Liver (tissue), 8 donors: ENCODE measurements at regions not wholly inside any gene's neighbourhood (a gene's known extent, or its start where the extent isn't known, plus 50 kb on each side); places are given as distances from the start of the nearest gene placed in this dataset.

Experiments used
- DNase-seq: peaks from one replicate; pipeline ENCODE4 v3.0.0-alpha.2; 2017; ENCODE audit warnings: low spot score
- H3K27ac ChIP-seq, 2 donors: one replicate each; pipeline ENCODE4 v1.7.0; 2013; ENCODE audit warnings: inconsistent platforms in 2 of 2, low read length in 2 of 2, control low read depth in 1 of 2, low read depth in 1 of 2, mild to moderate bottlenecking in 1 of 2
- H3K27me3 ChIP-seq, 4 donors: one replicate each; pipeline versions ENCODE4 v1.6.1 to v1.7.0; 2013; ENCODE audit warnings: low read length in 3 of 4, inconsistent platforms in 1 of 4, mild to moderate bottlenecking in 1 of 4, moderate library complexity in 1 of 4; ENCODE audit not compliant: control insufficient read depth in 4 of 4, insufficient read depth in 4 of 4
- H3K36me3 ChIP-seq, 4 donors: one replicate each; pipeline versions ENCODE4 v1.6.1 to v1.7.0; 2013; ENCODE audit warnings: low read length in 3 of 4, mild to moderate bottlenecking in 3 of 4, low read depth in 1 of 4, moderate library complexity in 1 of 4; ENCODE audit not compliant: control insufficient read depth in 4 of 4, insufficient read depth in 3 of 4
- H3K4me1 ChIP-seq, 4 donors: one replicate each; pipeline versions ENCODE4 v1.6.1 to v1.7.0; 2013; ENCODE audit warnings: low read length in 3 of 4, mild to moderate bottlenecking in 3 of 4, moderate library complexity in 1 of 4; ENCODE audit not compliant: control insufficient read depth in 4 of 4, insufficient read depth in 4 of 4
- H3K4me3 ChIP-seq, 3 donors: one replicate each; pipeline versions ENCODE4 v1.6.1 to v1.7.0; 2013; ENCODE audit warnings: low read length in 3 of 3, control low read depth in 1 of 3, low read depth in 1 of 3, mild to moderate bottlenecking in 1 of 3
- H3K9ac ChIP-seq, 2 donors: one replicate each; pipeline ENCODE4 v1.7.0; 2013; ENCODE audit warnings: low read length in 2 of 2, mild to moderate bottlenecking in 2 of 2, moderate library complexity in 2 of 2, control low read depth in 1 of 2, low read depth in 1 of 2
- H3K9me3 ChIP-seq, 4 donors: one replicate each; pipeline versions ENCODE4 v1.6.1 to v1.7.0; 2013; ENCODE audit warnings: low read length in 3 of 4; ENCODE audit not compliant: control insufficient read depth in 4 of 4
- ATF3 ChIP-seq: IDR thresholded peaks from 2 replicates; pipeline ENCODE4 v1.6.1; 2016; ENCODE audit warnings: antibody characterized with exemption
- EGR1 ChIP-seq, 2 donors: IDR thresholded peaks; 2 replicates each; pipeline ENCODE4 v1.6.1; 2016 to 2018; ENCODE audit warnings: antibody characterized with exemption in 2 of 2, low read depth in 2 of 2
- FOXA1 ChIP-seq: IDR thresholded peaks from 2 replicates; pipeline ENCODE4 v1.6.1; 2016; ENCODE audit warnings: antibody characterized with exemption
- FOXA2 ChIP-seq: IDR thresholded peaks from 2 replicates; pipeline ENCODE4 v1.6.1; 2016; ENCODE audit warnings: antibody characterized with exemption
- GABPA ChIP-seq, 2 donors: IDR thresholded peaks in 1 of 2; conservative IDR thresholded peaks in 1 of 2; 2 replicates each; pipeline ENCODE4 v1.6.1; 2016; ENCODE audit warnings: antibody characterized with exemption in 2 of 2, mild to moderate bottlenecking in 1 of 2, moderate library complexity in 1 of 2
- HNF4A ChIP-seq, 2 donors: conservative IDR thresholded peaks; 2 replicates each; pipeline ENCODE4 v1.6.1; 2016; ENCODE audit warnings: antibody characterized with exemption in 2 of 2, mild to moderate bottlenecking in 2 of 2
- HNF4G ChIP-seq: IDR thresholded peaks from 2 replicates; pipeline ENCODE4 v1.6.1; 2016; ENCODE audit warnings: antibody characterized with exemption
- JUND ChIP-seq, 2 donors: IDR thresholded peaks; 2 replicates each; pipeline ENCODE4 v1.6.1; 2016; ENCODE audit warnings: antibody characterized with exemption in 2 of 2
- MAX ChIP-seq: IDR thresholded peaks from 2 replicates; pipeline ENCODE4 v1.6.1; 2016; ENCODE audit warnings: antibody characterized with exemption
- NR2F2 ChIP-seq: IDR thresholded peaks from 2 replicates; pipeline ENCODE4 v1.6.1; 2016; ENCODE audit warnings: antibody characterized with exemption
- RAD21 ChIP-seq, 2 donors: IDR thresholded peaks; 2 replicates each; pipeline ENCODE4 v1.6.1; 2016; ENCODE audit warnings: antibody characterized with exemption in 2 of 2, mild to moderate bottlenecking in 2 of 2
- RXRA ChIP-seq, 2 donors: IDR thresholded peaks; 2 replicates each; pipeline ENCODE4 v1.6.1; 2017 to 2018; ENCODE audit warnings: antibody characterized with exemption in 2 of 2, mild to moderate bottlenecking in 1 of 2
- SP1 ChIP-seq: IDR thresholded peaks from 2 replicates; pipeline ENCODE4 v1.6.1; 2018; ENCODE audit warnings: antibody characterized with exemption, mild to moderate bottlenecking
- TAF1 ChIP-seq: conservative IDR thresholded peaks from 2 replicates; pipeline ENCODE4 v1.6.1; 2016; ENCODE audit warnings: antibody characterized with exemption, mild to moderate bottlenecking
- YY1 ChIP-seq: IDR thresholded peaks from 2 replicates; pipeline ENCODE4 v1.6.1; 2016; ENCODE audit warnings: antibody characterized with exemption, mild to moderate bottlenecking
- ZBTB33 ChIP-seq: IDR thresholded peaks from 2 replicates; pipeline ENCODE4 v1.6.1; 2016; ENCODE audit warnings: antibody characterized with exemption
- WGBS: extraction: QIAGEN DNeasy Blood & Tissue Kit; methylation state at CpG from one replicate; pipeline ENCODE4 v1.1.7; 2013; 5-methylcytosine and 5-hydroxymethylcytosine counted together
- TF ChIP-seq, protein P1 (sequence below): IDR thresholded peaks from 2 replicates; pipeline ENCODE4 v1.6.1; 2016; ENCODE audit warnings: antibody characterized with exemption, mild to moderate bottlenecking
- TF ChIP-seq, protein P2 (sequence below): fragments of 150-350 bp; IDR thresholded peaks from 2 replicates; pipeline ENCODE4 v1.5.1; 2017; ENCODE audit warnings: improper control_type of control experiment, low read depth, low read length; ENCODE audit not compliant: missing input control
- donor health status: healthy.
- donor health status: healthy.
- donor health status: healthy.
- donor health status: healthy.
- donor health status: healthy.

- no peak for DNase-seq
- Histone ChIP-seq H3K9ac (no peak overlapping the region), H3K27me3 (no peaks in the 10 kb centered on the region), H3K9me3 (no peaks in the 10 kb centered on the region), H3K27ac (no peak overlapping the region), H3K4me1 (no peaks in the 10 kb centered on the region), H3K36me3 (no peaks in the 10 kb centered on the region), H3K4me3 (no peak overlapping the region)
- TF ChIP-seq EGR1 (IDR thresholded peaks at IDR 0.05; ENCODE audit: low read depth in 2 of 2) = no peak
Observed at GRCh38 chr12:45535610-45536180, 193.8 kb upstream of the ARID2 start.

DNA sequence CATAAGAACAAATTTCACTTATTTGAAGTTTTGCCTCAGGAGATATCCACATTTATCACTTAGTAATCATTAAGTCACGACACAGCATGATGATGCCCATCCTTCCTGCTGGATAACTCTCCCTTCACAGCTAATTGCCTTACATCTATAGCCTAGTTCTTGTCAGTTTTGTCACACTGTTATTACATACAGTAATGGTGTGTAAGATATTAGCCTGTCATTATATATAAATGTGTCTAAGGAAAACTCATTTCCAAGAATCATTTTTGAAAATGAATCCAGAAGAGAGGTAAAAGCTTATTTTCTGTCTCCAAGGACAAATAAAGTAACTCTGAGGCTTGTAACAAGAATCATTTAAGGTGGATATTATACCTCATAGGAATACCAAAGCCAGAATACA, 193.2 kb upstream of the ARID2 start:
- no peak for DNase-seq
- Histone ChIP-seq H3K9ac (no peak overlapping the region), H3K9me3 (no peaks in the 10 kb centered on the region), H3K4me3 (no peak overlapping the region), H3K36me3 (no peaks in the 10 kb centered on the region), H3K4me1 (no peaks in the 10 kb centered on the region), H3K27ac (no peak overlapping the region), H3K27me3 (no peaks in the 10 kb centered on the region)
- TF ChIP-seq MAX (no peak), TAF1 (no peak), GABPA (IDR thresholded peaks at IDR 0.05 in 1 of 2, conservative IDR thresholded peaks at IDR 0.05 in 1 of 2) (no peak), HNF4G (no peak), NR2F2 (no peak), RAD21 (IDR thresholded peaks at IDR 0.05) (no peak), RXRA (IDR thresholded peaks at IDR 0.05) (no peak), FOXA1 (no peak), EGR1 (IDR thresholded peaks at IDR 0.05; ENCODE audit: low read depth in 2 of 2) (no peak), FOXA2 (no peak), SP1 (no peak), YY1 (no peak), ZBTB33 (no peak), HNF4A (conservative IDR thresholded peaks at IDR 0.05) (no peak), ATF3 (no peak), JUND (IDR thresholded peaks at IDR 0.05) (no peak)
- TF ChIP-seq, protein P1, sequence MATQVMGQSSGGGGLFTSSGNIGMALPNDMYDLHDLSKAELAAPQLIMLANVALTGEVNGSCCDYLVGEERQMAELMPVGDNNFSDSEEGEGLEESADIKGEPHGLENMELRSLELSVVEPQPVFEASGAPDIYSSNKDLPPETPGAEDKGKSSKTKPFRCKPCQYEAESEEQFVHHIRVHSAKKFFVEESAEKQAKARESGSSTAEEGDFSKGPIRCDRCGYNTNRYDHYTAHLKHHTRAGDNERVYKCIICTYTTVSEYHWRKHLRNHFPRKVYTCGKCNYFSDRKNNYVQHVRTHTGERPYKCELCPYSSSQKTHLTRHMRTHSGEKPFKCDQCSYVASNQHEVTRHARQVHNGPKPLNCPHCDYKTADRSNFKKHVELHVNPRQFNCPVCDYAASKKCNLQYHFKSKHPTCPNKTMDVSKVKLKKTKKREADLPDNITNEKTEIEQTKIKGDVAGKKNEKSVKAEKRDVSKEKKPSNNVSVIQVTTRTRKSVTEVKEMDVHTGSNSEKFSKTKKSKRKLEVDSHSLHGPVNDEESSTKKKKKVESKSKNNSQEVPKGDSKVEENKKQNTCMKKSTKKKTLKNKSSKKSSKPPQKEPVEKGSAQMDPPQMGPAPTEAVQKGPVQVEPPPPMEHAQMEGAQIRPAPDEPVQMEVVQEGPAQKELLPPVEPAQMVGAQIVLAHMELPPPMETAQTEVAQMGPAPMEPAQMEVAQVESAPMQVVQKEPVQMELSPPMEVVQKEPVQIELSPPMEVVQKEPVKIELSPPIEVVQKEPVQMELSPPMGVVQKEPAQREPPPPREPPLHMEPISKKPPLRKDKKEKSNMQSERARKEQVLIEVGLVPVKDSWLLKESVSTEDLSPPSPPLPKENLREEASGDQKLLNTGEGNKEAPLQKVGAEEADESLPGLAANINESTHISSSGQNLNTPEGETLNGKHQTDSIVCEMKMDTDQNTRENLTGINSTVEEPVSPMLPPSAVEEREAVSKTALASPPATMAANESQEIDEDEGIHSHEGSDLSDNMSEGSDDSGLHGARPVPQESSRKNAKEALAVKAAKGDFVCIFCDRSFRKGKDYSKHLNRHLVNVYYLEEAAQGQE = no peak
- TF ChIP-seq, protein P2, sequence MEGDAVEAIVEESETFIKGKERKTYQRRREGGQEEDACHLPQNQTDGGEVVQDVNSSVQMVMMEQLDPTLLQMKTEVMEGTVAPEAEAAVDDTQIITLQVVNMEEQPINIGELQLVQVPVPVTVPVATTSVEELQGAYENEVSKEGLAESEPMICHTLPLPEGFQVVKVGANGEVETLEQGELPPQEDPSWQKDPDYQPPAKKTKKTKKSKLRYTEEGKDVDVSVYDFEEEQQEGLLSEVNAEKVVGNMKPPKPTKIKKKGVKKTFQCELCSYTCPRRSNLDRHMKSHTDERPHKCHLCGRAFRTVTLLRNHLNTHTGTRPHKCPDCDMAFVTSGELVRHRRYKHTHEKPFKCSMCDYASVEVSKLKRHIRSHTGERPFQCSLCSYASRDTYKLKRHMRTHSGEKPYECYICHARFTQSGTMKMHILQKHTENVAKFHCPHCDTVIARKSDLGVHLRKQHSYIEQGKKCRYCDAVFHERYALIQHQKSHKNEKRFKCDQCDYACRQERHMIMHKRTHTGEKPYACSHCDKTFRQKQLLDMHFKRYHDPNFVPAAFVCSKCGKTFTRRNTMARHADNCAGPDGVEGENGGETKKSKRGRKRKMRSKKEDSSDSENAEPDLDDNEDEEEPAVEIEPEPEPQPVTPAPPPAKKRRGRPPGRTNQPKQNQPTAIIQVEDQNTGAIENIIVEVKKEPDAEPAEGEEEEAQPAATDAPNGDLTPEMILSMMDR = no peak
- WGBS = 70% methylated on average over 1 of the region's 1 CpG
